Mucosa of descending colon (tissue), 3 donors: ENCODE measurements at regions not wholly inside any gene's neighbourhood (a gene's known extent, or its start where the extent isn't known, plus 50 kb on each side); places are given as distances from the start of the nearest gene placed in this dataset.

Experiments used
- ATAC-seq: fragments of 200-7000 bp; cut with Tn5 transposase; one replicate; pipeline ENCODE4 v1.9.1; 2020; ENCODE audit warnings: mild to moderate bottlenecking, moderate library complexity
- DNase-seq, 3 donors: peaks; one replicate each; pipeline ENCODE4 v3.0.0-alpha.2; 2020
- H3K36me3 ChIP-seq: fragments of 200-600 bp; one replicate; pipeline ENCODE4 v1.8.0; 2021; ENCODE audit warnings: low read depth, mild to moderate bottlenecking
- H3K4me1 ChIP-seq: fragments of 200-600 bp; one replicate; pipeline ENCODE4 v1.8.0; 2021; ENCODE audit warnings: low read depth, mild to moderate bottlenecking
- H3K4me3 ChIP-seq: fragments of 200-600 bp; one replicate; pipeline ENCODE4 v1.8.0; 2021; ENCODE audit warnings: mild to moderate bottlenecking
- H3K9me3 ChIP-seq: fragments of 200-600 bp; one replicate; pipeline ENCODE4 v1.8.0; 2021; ENCODE audit warnings: mild to moderate bottlenecking
- CTCF ChIP-seq: fragments of 200-600 bp; IDR thresholded peaks from one replicate; pipeline ENCODE4 v1.8.0; 2022; ENCODE audit warnings: antibody characterized with exemption, mild to moderate bottlenecking
- intact Hi-C, 2 donors: fragments of 100-400 bp; cut with DNase I in 1 of 2; cut with micrococcal nuclease in 1 of 2; formaldehyde crosslinking; loops; one replicate each; pipeline versions ENCODE4 v1.11.0 to v1.11.1; 2022; cut with DNase I, micrococcal nuclease
- donor health status: DM: no; HTN: no; CAD: no; lungs with moderate emphysema.
- donor health status: DM: no; HTN: no; CAD: no.
- donor health status: DM: no; HTN: yes; CAD: no.

GRCh38 chr20:43781215-43781614, 54.4 kb upstream of the GTSF1L start:
- Histone ChIP-seq H3K9me3 (peaks cover 9% of the 10 kb centered on the region), H3K36me3 (no peaks in the 10 kb centered on the region), H3K4me3 (no peak overlapping the region), H3K4me1 (no peaks in the 10 kb centered on the region)
- DNase-seq, result no peak
- intact Hi-C loops, result no loop called here
- no peak for TF ChIP-seq CTCF
- ATAC-seq, result no peak

- no peak for TF ChIP-seq CTCF
- no peak overlapping the region for H3K4me3 ChIP-seq
- H3K4me1 ChIP-seq, result no peaks in the 10 kb centered on the region
- H3K36me3 ChIP-seq, result no peaks in the 10 kb centered on the region
- H3K9me3 ChIP-seq, result peaks cover 9% of the 10 kb centered on the region
- DNase-seq (no peak), ATAC-seq (no peak)
- intact Hi-C loops, result no loop called here
Measured at GRCh38 chr20:43778375-43778774, 51.6 kb upstream of the GTSF1L start.

GRCh38 chr20:43776691-43777090, 49.9 kb upstream of the GTSF1L start:
- ATAC-seq (no peak), DNase-seq (no peak)
- Histone ChIP-seq H3K9me3 (peaks cover 9% of the 10 kb centered on the region), H3K4me3 (no peak overlapping the region), H3K36me3 (no peaks in the 10 kb centered on the region), H3K4me1 (no peaks in the 10 kb centered on the region)
- no peak for TF ChIP-seq CTCF
- intact Hi-C loops, result no loop called here
